ENCODE measurements at regions not wholly inside any gene's neighbourhood (a gene's known extent, or its start where the extent isn't known, plus 50 kb on each side); places are given as distances from the start of the nearest gene placed in this dataset.

DNA sequence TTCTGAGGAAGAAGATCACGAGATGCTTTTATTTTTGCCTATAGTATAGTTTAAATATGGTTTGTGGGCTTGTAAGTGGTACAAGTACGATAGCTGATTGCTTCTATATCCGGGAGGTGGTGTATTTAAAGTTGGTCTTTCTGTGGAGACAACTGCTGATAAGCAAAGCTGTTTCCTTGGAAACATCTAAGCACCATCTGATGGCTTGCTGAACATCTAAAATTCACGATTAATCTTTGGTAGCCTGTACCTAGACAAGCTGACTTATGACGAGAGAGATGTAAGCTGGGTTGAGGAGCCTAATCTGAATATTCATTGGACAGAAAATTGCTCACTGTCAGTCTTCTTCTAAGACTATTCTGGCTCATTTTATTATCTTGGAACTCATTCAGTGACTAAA lies 74.6 kb upstream of the NWD2 start:
- TF ChIP-seq CTCF (IDR thresholded peaks at IDR 0.05): no peak
- TF ChIP-seq POLR2A (IDR thresholded peaks at IDR 0.05): no peak
